K562 (cell line): ENCODE measurements at regions not wholly inside any gene's neighbourhood (a gene's known extent, or its start where the extent isn't known, plus 50 kb on each side); places are given as distances from the start of the nearest gene placed in this dataset.

ENCODE experiments used
- CBX5 ChIP-seq: IDR thresholded peaks from 2 replicates; pipeline ENCODE4 v1.6.1; 2014; ENCODE audit warnings: low read depth, borderline replicate concordance
- CTCF ChIP-seq, 3 experiments: IDR thresholded peaks in 2 of 3; conservative IDR thresholded peaks in 1 of 3; 2 replicates each; pipeline ENCODE4 v1.5.1; 2011 to 2012; ENCODE audit warnings: low read length in 3 of 3, mild to moderate bottlenecking in 3 of 3, control low read depth in 2 of 3, improper control_type of control experiment in 1 of 3, inconsistent platforms in 1 of 3, low read depth in 1 of 3, mixed read lengths in 1 of 3, moderate library complexity in 1 of 3; ENCODE audit not compliant: insufficient read depth in 2 of 3
- EGR1 ChIP-seq: fragments of 450-650 bp; conservative IDR thresholded peaks from 2 replicates; pipeline ENCODE4 v1.6.1; 2017; ENCODE audit warnings: mild to moderate bottlenecking
- EZH2 ChIP-seq: IDR thresholded peaks from 2 replicates; pipeline ENCODE4 v1.6.1; 2012; ENCODE audit warnings: low read depth, mild to moderate bottlenecking, inconsistent platforms, low read length, borderline replicate concordance
- FOXA1 ChIP-seq: fragments of 450-650 bp; IDR thresholded peaks from 2 replicates; pipeline ENCODE4 v1.6.1; 2016; ENCODE audit warnings: mild to moderate bottlenecking, borderline replicate concordance
- IRF2 ChIP-seq: sonication (generic); formaldehyde crosslinking; IDR thresholded peaks from 2 replicates; pipeline ENCODE4 v1.8.1; 2022; ENCODE audit warnings: mild to moderate bottlenecking, missing genetic modification reagents
- POLR2A ChIP-seq: fragments of 450-650 bp; conservative IDR thresholded peaks from 2 replicates; pipeline ENCODE4 v1.6.1; 2016
- RNF2 ChIP-seq: sonication (generic); IDR thresholded peaks from 2 replicates; pipeline ENCODE4 v1.6.1; 2016
- TBL1XR1 ChIP-seq, 2 experiments: IDR thresholded peaks; 2 replicates each; pipeline ENCODE4 v1.6.1; 2012; ENCODE audit warnings: improper control_type of control experiment in 2 of 2, low read length in 2 of 2, mild to moderate bottlenecking in 1 of 2
- TCF3 ChIP-seq: sonication (generic); formaldehyde crosslinking; IDR thresholded peaks from 2 replicates; pipeline ENCODE4 v1.4.0; 2020; ENCODE audit warnings: mild to moderate bottlenecking, missing genetic modification reagents
- ZBTB5 ChIP-seq: fragments of 450-650 bp; IDR thresholded peaks from 2 replicates; pipeline ENCODE4 v1.6.1; 2017; ENCODE audit warnings: antibody characterized with exemption
- ZNF384 ChIP-seq: IDR thresholded peaks from 2 replicates; pipeline ENCODE4 v1.6.1; 2012; ENCODE audit warnings: low read depth, low read length, improper control_type of control experiment

GRCh38 chr12:13440844-13441243 lies 244.3 kb downstream of the EMP1 start:
- no peak for TF ChIP-seq CTCF (IDR thresholded peaks at IDR 0.05 in 2 of 3, conservative IDR thresholded peaks at IDR 0.05 in 1 of 3; ENCODE audit: insufficient read depth in 2 of 3, low read depth in 1 of 3, low read length in 3 of 3)
- TF ChIP-seq ZBTB5: no peak
- no peak for TF ChIP-seq POLR2A
- no peak for TF ChIP-seq EZH2
- no peak for TF ChIP-seq FOXA1
- no peak for TF ChIP-seq ZNF384
- TF ChIP-seq EGR1: no peak
- no peak for TF ChIP-seq TBL1XR1 (IDR thresholded peaks at IDR 0.05; ENCODE audit: low read length in 2 of 2)
- no peak for TF ChIP-seq IRF2 (CRISPR knock-in tag)
- TF ChIP-seq TCF3 (CRISPR knock-in tag): no peak
- TF ChIP-seq RNF2: no peak
- no peak for TF ChIP-seq CBX5
